ENCODE measurements at regions not wholly inside any gene's neighbourhood (a gene's known extent, or its start where the extent isn't known, plus 50 kb on each side); places are given as distances from the start of the nearest gene placed in this dataset.
A peak's percentile ranks its signal among the peaks of the same experiment; 100 is the strongest.

DNA sequence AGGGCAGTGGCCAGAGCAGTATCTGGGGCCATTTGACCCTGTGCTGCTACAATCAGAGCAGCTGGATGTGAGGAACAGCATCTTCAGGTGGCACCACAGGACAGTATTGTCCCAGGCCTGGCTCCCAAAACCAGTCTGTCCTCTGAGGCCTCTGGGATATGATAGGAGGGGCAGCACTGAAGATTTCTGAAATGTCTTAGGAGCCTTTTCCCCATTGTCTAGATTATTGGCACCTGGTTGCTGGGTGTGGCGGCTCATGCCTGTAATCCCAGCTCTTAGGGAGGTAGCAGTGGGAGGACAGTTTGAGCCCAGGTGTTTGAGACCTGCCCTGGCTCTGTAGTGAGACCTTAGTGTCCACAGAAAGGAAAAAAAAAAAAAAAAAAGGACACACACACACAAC is 137.6 kb upstream of the FOXN2 start (continued):
- TF ChIP-seq ZNF561 (CRISPR knock-in tag; conservative IDR thresholded peaks at IDR 0.05) (no peak), DDX20 (tag; IDR thresholded peaks at IDR 0.05; ENCODE audit: low read depth) (no peak), RBM14 (IDR thresholded peaks at IDR 0.05; ENCODE audit: borderline replicate concordance, insufficient read depth, low read depth, low read length) (no peak)
- TF ChIP-seq, protein P1, sequence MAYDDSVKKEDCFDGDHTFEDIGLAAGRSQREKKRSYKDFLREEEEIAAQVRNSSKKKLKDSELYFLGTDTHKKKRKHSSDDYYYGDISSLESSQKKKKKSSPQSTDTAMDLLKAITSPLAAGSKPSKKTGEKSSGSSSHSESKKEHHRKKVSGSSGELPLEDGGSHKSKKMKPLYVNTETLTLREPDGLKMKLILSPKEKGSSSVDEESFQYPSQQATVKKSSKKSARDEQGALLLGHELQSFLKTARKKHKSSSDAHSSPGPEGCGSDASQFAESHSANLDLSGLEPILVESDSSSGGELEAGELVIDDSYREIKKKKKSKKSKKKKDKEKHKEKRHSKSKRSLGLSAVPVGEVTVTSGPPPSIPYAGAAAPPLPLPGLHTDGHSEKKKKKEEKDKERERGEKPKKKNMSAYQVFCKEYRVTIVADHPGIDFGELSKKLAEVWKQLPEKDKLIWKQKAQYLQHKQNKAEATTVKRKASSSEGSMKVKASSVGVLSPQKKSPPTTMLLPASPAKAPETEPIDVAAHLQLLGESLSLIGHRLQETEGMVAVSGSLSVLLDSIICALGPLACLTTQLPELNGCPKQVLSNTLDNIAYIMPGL (CRISPR knock-in tag; IDR thresholded peaks at IDR 0.05): no peak
- TF ChIP-seq, protein P2, sequence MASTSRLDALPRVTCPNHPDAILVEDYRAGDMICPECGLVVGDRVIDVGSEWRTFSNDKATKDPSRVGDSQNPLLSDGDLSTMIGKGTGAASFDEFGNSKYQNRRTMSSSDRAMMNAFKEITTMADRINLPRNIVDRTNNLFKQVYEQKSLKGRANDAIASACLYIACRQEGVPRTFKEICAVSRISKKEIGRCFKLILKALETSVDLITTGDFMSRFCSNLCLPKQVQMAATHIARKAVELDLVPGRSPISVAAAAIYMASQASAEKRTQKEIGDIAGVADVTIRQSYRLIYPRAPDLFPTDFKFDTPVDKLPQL (IDR thresholded peaks at IDR 0.05; ENCODE audit: extremely low read depth, insufficient read length): no peak

DNA sequence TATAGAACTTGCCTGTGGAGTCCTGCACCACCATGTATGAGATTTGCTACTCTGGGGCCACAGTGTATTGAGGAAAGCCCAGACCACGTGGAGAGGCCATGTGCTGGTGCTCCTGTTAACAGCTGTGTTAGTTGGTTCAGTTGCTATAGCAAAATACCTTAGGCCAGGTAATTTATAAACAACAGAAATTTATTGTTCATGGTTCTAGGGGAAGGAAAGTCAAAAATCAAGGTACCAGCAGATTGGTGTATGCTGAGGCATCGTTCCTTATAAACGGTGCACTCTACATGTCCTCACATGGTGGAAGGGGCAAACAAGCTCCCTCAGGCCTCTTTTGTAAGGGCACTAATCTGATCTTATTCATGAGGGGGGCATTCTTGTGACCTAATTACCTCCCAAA is 135.9 kb upstream of the FOXN2 start:
- H3K9me1 ChIP-seq (ENCODE audit: control insufficient read depth, insufficient read depth, low read length): no peaks in the 10 kb centered on the region
- H3K9ac ChIP-seq (ENCODE audit: insufficient read depth in 1 of 2, low read depth in 2 of 2, low read length in 2 of 2): no peak overlapping the region
- no peaks in the 10 kb centered on the region for H3K27me3 ChIP-seq (ENCODE audit: control insufficient read depth in 2 of 2, insufficient read depth in 2 of 2, low read length in 2 of 2)
- H2AFZ ChIP-seq (ENCODE audit: low read depth, low read length): peak overlapping the region; percentile 57
- H3K9me3 ChIP-seq (replicated peaks; ENCODE audit: control insufficient read depth, insufficient read depth, low read depth, low read length): no peaks in the 10 kb centered on the region
- intact Hi-C loops (cut with micrococcal nuclease): no loop called here
- no TSS peak for BruUV-seq (replicated peaks)
- ChIA-PET CTCF (ENCODE audit: low intra/inter-chr PET ratio) (no interaction called here), POLR2A (no interaction called here)
- no peaks in the 10 kb centered on the region for H3K79me2 ChIP-seq (ENCODE audit: control insufficient read depth, insufficient read depth, low read length)
- FAIRE-seq (no peak), DNase-seq (ENCODE audit: extremely low read depth in 1 of 4, low spot score in 3 of 4) (no peak), ATAC-seq (no peak)
- peaks cover 0 to 6% of the 10 kb centered on the region in 2 experiments; a peak in 3 of 5 replicates for H3K4me1 ChIP-seq (replicated peaks in 1 of 2; ENCODE audit: control insufficient read depth in 2 of 2, insufficient read depth in 2 of 2, low read length in 2 of 2)
- H3K36me3 ChIP-seq (ENCODE audit: control insufficient read depth, insufficient read depth, low read length): no peaks in the 10 kb centered on the region
- WGBS (ENCODE audit: insufficient coverage, low coverage, missing lambda C conversion rate): 51% methylated on average over 3 of the region's 3 CpGs
- H3K4me3 ChIP-seq: no peak overlapping the region
- no peak for TF ChIP-seq HMG20A (CRISPR knock-in tag; conservative IDR thresholded peaks at IDR 0.05)
- no peak for TF ChIP-seq NCOA6 (IDR thresholded peaks at IDR 0.05)
- TF ChIP-seq, protein P3, sequence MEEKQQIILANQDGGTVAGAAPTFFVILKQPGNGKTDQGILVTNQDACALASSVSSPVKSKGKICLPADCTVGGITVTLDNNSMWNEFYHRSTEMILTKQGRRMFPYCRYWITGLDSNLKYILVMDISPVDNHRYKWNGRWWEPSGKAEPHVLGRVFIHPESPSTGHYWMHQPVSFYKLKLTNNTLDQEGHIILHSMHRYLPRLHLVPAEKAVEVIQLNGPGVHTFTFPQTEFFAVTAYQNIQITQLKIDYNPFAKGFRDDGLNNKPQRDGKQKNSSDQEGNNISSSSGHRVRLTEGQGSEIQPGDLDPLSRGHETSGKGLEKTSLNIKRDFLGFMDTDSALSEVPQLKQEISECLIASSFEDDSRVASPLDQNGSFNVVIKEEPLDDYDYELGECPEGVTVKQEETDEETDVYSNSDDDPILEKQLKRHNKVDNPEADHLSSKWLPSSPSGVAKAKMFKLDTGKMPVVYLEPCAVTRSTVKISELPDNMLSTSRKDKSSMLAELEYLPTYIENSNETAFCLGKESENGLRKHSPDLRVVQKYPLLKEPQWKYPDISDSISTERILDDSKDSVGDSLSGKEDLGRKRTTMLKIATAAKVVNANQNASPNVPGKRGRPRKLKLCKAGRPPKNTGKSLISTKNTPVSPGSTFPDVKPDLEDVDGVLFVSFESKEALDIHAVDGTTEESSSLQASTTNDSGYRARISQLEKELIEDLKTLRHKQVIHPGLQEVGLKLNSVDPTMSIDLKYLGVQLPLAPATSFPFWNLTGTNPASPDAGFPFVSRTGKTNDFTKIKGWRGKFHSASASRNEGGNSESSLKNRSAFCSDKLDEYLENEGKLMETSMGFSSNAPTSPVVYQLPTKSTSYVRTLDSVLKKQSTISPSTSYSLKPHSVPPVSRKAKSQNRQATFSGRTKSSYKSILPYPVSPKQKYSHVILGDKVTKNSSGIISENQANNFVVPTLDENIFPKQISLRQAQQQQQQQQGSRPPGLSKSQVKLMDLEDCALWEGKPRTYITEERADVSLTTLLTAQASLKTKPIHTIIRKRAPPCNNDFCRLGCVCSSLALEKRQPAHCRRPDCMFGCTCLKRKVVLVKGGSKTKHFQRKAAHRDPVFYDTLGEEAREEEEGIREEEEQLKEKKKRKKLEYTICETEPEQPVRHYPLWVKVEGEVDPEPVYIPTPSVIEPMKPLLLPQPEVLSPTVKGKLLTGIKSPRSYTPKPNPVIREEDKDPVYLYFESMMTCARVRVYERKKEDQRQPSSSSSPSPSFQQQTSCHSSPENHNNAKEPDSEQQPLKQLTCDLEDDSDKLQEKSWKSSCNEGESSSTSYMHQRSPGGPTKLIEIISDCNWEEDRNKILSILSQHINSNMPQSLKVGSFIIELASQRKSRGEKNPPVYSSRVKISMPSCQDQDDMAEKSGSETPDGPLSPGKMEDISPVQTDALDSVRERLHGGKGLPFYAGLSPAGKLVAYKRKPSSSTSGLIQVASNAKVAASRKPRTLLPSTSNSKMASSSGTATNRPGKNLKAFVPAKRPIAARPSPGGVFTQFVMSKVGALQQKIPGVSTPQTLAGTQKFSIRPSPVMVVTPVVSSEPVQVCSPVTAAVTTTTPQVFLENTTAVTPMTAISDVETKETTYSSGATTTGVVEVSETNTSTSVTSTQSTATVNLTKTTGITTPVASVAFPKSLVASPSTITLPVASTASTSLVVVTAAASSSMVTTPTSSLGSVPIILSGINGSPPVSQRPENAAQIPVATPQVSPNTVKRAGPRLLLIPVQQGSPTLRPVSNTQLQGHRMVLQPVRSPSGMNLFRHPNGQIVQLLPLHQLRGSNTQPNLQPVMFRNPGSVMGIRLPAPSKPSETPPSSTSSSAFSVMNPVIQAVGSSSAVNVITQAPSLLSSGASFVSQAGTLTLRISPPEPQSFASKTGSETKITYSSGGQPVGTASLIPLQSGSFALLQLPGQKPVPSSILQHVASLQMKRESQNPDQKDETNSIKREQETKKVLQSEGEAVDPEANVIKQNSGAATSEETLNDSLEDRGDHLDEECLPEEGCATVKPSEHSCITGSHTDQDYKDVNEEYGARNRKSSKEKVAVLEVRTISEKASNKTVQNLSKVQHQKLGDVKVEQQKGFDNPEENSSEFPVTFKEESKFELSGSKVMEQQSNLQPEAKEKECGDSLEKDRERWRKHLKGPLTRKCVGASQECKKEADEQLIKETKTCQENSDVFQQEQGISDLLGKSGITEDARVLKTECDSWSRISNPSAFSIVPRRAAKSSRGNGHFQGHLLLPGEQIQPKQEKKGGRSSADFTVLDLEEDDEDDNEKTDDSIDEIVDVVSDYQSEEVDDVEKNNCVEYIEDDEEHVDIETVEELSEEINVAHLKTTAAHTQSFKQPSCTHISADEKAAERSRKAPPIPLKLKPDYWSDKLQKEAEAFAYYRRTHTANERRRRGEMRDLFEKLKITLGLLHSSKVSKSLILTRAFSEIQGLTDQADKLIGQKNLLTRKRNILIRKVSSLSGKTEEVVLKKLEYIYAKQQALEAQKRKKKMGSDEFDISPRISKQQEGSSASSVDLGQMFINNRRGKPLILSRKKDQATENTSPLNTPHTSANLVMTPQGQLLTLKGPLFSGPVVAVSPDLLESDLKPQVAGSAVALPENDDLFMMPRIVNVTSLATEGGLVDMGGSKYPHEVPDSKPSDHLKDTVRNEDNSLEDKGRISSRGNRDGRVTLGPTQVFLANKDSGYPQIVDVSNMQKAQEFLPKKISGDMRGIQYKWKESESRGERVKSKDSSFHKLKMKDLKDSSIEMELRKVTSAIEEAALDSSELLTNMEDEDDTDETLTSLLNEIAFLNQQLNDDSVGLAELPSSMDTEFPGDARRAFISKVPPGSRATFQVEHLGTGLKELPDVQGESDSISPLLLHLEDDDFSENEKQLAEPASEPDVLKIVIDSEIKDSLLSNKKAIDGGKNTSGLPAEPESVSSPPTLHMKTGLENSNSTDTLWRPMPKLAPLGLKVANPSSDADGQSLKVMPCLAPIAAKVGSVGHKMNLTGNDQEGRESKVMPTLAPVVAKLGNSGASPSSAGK (IDR thresholded peaks at IDR 0.05): peak; percentile 52
- no peak overlapping the region for H3K4me2 ChIP-seq (ENCODE audit: insufficient read depth, low read length)
- in situ Hi-C loops (cut with MboI): no loop called here
- no peak overlapping the region for H3K27ac ChIP-seq (ENCODE audit: extremely low read depth, low read depth, low read length)
- no peaks in the 10 kb centered on the region for H4K20me1 ChIP-seq (replicated peaks; ENCODE audit: control insufficient read depth, insufficient read depth, low read length)

Measured in K562 (cell line).